Activated CD8-positive, alpha-beta memory T cell treated with anti-CD3 and anti-CD28 coated beads, Interleukin-2, amount 50 U/mL, for 4 hours (primary cell): ENCODE measurements at regions not wholly inside any gene's neighbourhood (a gene's known extent, or its start where the extent isn't known, plus 50 kb on each side); places are given as distances from the start of the nearest gene placed in this dataset.

ENCODE experiments used
- DNase-seq: peaks from one replicate; pipeline ENCODE4 v3.0.0-alpha.2; 2020

DNA sequence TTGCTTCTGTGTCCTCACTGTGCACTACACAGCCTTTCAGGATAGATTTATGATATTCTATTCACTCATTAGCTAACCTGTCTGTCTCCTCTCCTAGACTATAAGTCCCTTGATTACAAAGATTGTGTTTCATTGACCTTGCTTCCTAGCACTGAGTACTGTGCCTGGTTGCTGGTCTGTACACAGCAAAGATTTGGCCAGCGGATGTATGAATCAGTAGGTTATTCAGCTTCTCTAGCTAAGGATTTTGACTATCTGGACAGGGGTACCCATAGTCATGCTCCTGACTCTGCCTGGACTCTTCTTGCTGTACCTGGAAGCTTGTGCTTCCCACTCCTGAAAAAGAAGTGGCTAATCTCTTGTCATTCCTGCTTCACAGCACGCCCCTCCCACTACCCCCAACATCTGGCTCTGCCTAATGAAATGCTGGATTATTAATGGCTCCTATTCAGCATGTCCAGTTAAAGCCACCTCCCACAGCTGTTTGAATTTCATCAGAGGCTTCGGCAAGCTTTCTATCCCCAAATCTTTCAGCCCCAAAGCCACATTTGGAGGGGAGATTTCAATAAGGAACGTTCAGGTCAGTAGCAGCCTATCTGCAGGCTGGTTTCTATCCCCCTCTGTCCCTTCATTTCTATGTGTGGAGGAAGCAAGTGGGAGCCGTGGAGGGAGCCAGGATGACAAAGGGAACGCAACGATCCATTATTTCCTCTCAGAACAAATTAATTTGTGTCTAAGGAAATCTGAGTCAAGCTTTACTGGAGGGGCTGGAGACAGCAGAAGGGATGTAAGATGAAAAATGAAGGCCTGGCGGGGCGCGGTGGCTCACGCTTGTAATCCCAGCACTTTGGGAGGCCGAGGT, 64.8 kb upstream of the PPM1J start:
- no peak for DNase-seq

DNA sequence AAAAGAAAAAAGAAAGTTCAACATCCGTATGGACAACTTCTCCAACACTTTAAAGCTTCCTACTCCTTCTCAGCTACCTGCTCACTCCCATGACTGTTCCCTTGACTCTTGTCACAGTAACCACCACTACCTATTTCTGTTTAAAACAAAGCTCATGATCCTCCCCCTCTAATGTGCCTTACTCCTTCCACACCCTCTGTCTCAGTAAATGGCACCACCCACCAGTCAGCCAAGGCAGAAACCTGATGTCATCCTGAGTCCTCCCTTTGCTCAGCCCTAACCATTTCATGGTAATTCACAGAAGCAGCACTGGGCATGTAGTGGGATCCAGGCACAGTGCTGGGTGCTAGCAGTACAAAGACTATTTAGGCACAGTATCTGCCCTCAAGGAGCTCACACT, 63.0 kb upstream of the PPM1J start:
- DNase-seq = no peak

DNA sequence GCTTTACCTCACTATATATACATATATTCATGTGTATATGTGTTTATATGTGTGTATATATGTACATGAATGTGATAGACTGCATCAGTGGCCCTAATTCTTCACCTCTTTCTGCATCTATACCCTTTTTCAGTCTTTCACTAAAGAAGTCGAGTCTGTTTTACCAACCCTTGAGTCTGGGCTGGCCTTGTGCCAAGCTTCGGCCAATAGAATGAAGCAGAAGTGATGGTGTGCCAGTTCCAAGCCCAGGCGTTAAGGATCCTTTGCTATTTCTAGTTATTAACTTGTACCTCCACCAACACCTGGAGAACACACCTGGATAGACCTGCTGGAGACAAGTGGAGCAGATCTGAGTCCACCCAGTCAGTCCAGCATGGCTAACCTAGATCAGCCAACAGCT, 61.6 kb upstream of the PPM1J start:
- DNase-seq = no peak

DNA sequence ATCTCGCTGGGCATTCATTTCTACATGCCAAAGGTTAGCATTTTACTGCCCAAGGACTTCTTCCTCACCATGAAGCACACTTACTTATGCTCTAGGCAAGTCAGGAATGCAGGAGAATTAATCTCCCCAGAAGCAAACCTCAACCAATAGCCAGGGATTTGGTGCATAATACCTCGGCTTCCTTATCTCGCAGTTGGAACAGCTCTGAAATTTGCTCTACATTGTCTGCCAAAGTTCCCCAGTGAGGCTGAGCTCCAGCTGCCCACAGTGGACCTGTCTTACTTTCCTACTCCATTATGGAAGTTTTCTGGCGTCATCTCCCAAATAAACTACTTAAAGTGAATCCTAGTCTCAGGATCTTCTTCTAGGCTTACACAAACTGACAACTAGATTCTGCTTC, 57.6 kb upstream of the PPM1J start:
- no peak for DNase-seq

DNA sequence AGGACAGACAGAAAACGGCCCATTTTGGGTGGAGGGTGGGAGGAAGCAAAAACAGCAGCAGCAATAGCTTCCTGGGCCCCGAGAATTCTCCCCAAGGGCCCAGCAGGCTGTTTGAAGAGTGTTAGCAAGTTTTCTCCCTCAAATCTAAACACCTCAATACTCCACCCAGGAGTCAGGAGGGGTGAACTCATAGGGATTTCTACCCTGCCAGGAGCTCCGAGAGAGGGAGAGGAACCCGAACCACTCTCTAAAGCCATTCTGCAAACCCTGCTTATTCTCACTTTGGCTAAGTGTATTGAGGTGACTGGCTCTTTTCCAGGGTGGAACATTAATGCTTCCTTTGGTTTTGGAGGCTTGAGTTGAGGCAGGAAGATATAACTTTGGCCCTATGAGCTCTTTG, 55.6 kb upstream of the PPM1J start:
- no peak for DNase-seq

DNA sequence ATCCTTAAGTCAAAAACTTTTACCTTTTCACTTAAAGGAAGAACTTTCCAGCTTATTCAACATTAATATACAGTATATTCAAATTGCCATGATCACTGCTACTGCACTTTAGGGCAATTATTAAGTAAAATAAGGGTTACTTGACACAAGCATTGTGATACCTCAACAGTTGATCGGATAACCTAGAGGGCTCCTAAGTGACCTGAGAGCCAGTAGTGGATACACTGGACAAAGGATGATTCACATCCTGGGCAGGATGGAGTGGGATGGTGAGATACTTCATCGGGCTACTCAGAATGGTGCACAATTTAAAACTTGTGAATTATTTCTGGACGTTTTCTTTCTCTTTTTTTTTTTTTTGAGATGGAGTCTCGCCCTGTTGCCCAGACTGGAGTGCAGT, 54.5 kb upstream of the PPM1J start:
- DNase-seq = no peak

DNA sequence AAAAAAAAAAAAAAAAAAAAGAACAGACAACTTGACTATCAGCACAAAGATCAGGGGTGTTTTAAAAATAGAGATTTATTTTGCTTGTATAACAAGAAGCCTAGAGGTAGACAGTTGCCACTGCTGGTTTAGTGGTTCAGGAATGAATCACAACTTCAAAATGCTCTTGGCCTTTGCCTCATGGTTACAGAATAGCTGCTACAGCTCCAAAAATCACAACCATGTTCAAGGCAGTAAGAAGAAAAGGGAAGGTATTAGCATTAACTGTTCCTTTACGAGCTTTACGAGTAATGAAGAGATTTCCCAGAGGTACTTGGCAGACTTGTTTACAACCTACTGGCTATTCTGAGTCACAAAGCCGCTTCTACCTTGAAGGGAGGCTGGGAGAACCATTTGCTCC, 52.5 kb upstream of the PPM1J start:
- no peak for DNase-seq
